G401 (cell line): ENCODE measurements at regions not wholly inside any gene's neighbourhood (a gene's known extent, or its start where the extent isn't known, plus 50 kb on each side); places are given as distances from the start of the nearest gene placed in this dataset.
A peak's percentile ranks its signal among the peaks of the same experiment; 100 is the strongest.

Source experiments
- DNase-seq: peaks from one replicate; pipeline ENCODE4 v3.0.0-alpha.2; 2015; ENCODE audit warnings: low spot score
- in situ Hi-C: cut with HindIII; loops from 2 replicates; pipeline ENCODE4 v1.10.0; 2016; ENCODE audit warnings: low sequenced_read_pairs, mixed read lengths

GRCh38 chr14:51392416-51392815, 152.4 kb downstream of the TMX1 start:
- in situ Hi-C loops = no loop called here
- no peak for DNase-seq

- DNase-seq = no peak
- in situ Hi-C loops = no loop called here
These were observed 154.3 kb downstream of the TMX1 start for GRCh38 chr14:51394384-51394783.

- no peak for DNase-seq
- in situ Hi-C loops = no loop called here
These were observed 154.8 kb downstream of the TMX1 start for GRCh38 chr14:51394804-51395203.

- DNase-seq = peak; percentile 76
- in situ Hi-C loops = no loop called here
These were observed 155.4 kb downstream of the TMX1 start for GRCh38 chr14:51395361-51395849.

GRCh38 chr14:51396222-51396815, 156.3 kb downstream of the TMX1 start:
- in situ Hi-C loops = no loop called here

GRCh38 chr14:51398898-51399297, 158.9 kb downstream of the TMX1 start:
- in situ Hi-C loops = no loop called here
- DNase-seq = no peak

More at GRCh38 chr14:51396222-51396815, 156.3 kb downstream of the TMX1 start:
- peak; percentile 45 for DNase-seq

- no peak for DNase-seq
- in situ Hi-C loops = no loop called here
These were observed 160.1 kb downstream of the TMX1 start for GRCh38 chr14:51400139-51400538.

- in situ Hi-C loops = no loop called here
These were observed 161.2 kb downstream of the TMX1 start for GRCh38 chr14:51401272-51401671.

GRCh38 chr14:51401756-51402155, 161.7 kb downstream of the TMX1 start:
- DNase-seq = no peak
- in situ Hi-C loops = no loop called here

More at GRCh38 chr14:51401272-51401671, 161.2 kb downstream of the TMX1 start:
- DNase-seq = no peak

- in situ Hi-C loops = no loop called here
- DNase-seq = no peak
These were observed 170.8 kb downstream of the TMX1 start for GRCh38 chr14:51410897-51411296.

- in situ Hi-C loops = no loop called here
- no peak for DNase-seq
These were observed 179.6 kb downstream of the TMX1 start for GRCh38 chr14:51419685-51420084.

GRCh38 chr14:51422704-51423103, 182.7 kb downstream of the TMX1 start:
- DNase-seq = no peak
- in situ Hi-C loops = no loop called here

- in situ Hi-C loops = no loop called here
- no peak for DNase-seq
These were observed 184.0 kb downstream of the TMX1 start for GRCh38 chr14:51424041-51424440.

GRCh38 chr14:51424561-51425251, 184.7 kb downstream of the TMX1 start:
- in situ Hi-C loops = no loop called here
- no peak for DNase-seq

GRCh38 chr14:51428981-51429380, 188.9 kb downstream of the TMX1 start:
- DNase-seq = no peak
- in situ Hi-C loops = no loop called here

- in situ Hi-C loops = no loop called here
- no peak for DNase-seq
These were observed 190.0 kb downstream of the TMX1 start for GRCh38 chr14:51430079-51430478.

- no peak for DNase-seq
These were observed 190.6 kb downstream of the TMX1 start for GRCh38 chr14:51430633-51431032.

GRCh38 chr14:51431033-51431709, 191.1 kb downstream of the TMX1 start:
- in situ Hi-C loops = no loop called here
- no peak for DNase-seq

More at GRCh38 chr14:51430633-51431032, 190.6 kb downstream of the TMX1 start:
- in situ Hi-C loops = no loop called here

- in situ Hi-C loops = no loop called here
- DNase-seq = no peak
These were observed 191.7 kb downstream of the TMX1 start for GRCh38 chr14:51431741-51432140.

- in situ Hi-C loops = no loop called here
These were observed 192.4 kb downstream of the TMX1 start for GRCh38 chr14:51432302-51432948.

More at GRCh38 chr14:51432302-51432948, 192.4 kb downstream of the TMX1 start:
- DNase-seq = no peak
